GM19328 (cell line): ENCODE measurements at regions not wholly inside any gene's neighbourhood (a gene's known extent, or its start where the extent isn't known, plus 50 kb on each side); places are given as distances from the start of the nearest gene placed in this dataset.
"Not testable (repeated sequence)": the region's sequence is repeated elsewhere in the genome, so short reads cannot be mapped to it uniquely, and the experiment has no call there.

Experiments used
- ATAC-seq: cut with Tn5 transposase; IDR thresholded peaks from one replicate; pipeline ENCODE4 v1.9.1; 2021; ENCODE audit warnings: mild to moderate bottlenecking, moderate library complexity; ENCODE audit not compliant: unreplicated experiment

DNA sequence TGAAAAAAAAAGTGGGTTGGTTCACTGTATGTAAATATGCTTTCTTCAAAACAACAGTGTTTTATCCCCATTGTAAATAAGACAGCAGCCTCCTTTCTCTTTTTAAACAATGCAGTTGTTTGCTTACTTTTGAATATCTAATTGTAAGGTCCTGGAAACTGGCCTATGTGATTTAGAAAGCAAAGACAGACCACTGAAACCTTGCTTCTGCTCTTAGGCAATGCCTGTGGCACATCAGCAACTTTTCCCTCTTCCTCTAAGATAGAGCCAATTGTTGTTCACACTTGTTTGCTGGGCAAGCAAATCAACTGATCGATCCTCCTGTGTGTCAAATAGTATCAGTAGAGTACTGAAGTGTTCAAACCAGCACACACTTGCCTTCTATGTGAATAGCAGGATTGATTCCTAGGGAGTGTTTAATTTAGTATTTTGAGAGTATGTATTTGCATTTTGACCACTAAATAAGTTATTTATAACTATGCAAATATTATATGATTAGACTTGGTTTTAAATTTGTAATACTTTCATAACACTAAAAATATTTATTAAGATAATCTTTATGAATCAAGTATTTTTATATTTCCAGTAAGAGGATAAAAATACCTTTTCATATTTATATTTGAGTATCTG is 55.4 kb upstream of the GRPR start:
- peak; percentile 90 for ATAC-seq

- ATAC-seq: no peak
Measured at GRCh38 chrX:16063921-16064320, 59.4 kb upstream of the GRPR start.

- no peak for ATAC-seq
Measured at GRCh38 chrX:16063141-16063540, 60.2 kb upstream of the GRPR start.

- no peak for ATAC-seq
Measured at GRCh38 chrX:16061296-16061695, 62.1 kb upstream of the GRPR start.

GRCh38 chrX:16060252-16060651 is 63.1 kb upstream of the GRPR start:
- ATAC-seq: no peak

GRCh38 chrX:16049126-16049525 is 74.2 kb upstream of the GRPR start:
- ATAC-seq: not testable (repeated sequence)

GRCh38 chrX:16042980-16043379 is 80.4 kb upstream of the GRPR start:
- ATAC-seq: no peak

- ATAC-seq: no peak
Measured at GRCh38 chrX:16039834-16040233, 83.5 kb upstream of the GRPR start.

DNA sequence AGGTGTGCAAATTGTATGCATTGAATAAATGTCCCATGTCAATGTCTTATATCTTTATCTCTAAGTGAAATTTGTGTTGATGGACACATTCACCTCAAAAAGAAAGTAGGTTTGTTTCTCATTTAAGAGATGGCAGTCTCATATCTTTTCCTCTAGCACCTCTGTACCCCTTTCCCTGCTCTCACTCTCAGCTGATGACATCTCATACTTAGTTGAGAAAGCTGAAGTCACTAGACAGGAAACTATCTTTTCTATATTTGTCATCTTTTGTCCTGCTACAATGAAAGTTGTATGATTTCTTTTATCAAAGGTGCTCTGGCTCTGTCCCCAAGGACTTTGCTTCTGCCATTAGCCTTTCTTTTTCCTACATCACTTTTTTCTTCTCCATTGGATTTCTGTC is 84.0 kb upstream of the GRPR start:
- ATAC-seq: no peak

DNA sequence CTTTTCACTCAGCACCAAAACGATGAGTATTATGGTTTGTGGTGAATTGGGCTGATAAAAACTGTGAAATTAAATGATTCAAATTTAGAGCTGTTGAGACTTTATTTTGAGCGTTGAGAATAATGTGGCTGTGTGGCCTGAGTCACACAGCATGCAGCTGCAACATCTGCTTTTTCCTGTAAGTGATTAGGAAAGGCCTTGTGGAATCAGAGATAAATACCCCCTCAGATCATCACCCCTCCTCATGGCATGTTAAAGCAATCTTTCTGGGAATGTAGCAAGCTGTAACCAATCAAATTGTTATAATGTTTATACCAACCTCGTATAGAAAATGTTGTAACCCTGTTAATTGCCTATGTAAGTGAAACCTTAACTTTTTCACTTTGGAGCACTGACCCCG is 90.0 kb upstream of the GRPR start:
- ATAC-seq: no peak

DNA sequence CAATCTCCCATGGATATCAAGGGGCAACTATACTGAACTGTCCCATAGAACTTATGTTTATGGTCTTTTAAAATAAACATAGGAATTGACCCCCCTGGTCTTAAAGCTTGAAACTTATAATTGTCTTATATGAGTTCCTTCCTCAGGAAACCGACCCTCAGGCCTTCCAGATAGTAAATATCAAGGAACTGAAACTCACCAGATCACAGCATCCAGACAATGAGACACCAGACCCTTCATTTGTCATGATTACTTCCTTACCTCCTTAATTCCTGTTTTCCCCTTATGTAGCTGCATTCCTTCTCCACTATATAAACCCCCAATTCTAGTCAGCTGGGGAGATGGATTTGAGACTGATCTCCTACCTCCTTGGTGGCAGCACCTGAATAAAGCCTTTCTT is 94.8 kb upstream of the GRPR start:
- no peak for ATAC-seq

DNA sequence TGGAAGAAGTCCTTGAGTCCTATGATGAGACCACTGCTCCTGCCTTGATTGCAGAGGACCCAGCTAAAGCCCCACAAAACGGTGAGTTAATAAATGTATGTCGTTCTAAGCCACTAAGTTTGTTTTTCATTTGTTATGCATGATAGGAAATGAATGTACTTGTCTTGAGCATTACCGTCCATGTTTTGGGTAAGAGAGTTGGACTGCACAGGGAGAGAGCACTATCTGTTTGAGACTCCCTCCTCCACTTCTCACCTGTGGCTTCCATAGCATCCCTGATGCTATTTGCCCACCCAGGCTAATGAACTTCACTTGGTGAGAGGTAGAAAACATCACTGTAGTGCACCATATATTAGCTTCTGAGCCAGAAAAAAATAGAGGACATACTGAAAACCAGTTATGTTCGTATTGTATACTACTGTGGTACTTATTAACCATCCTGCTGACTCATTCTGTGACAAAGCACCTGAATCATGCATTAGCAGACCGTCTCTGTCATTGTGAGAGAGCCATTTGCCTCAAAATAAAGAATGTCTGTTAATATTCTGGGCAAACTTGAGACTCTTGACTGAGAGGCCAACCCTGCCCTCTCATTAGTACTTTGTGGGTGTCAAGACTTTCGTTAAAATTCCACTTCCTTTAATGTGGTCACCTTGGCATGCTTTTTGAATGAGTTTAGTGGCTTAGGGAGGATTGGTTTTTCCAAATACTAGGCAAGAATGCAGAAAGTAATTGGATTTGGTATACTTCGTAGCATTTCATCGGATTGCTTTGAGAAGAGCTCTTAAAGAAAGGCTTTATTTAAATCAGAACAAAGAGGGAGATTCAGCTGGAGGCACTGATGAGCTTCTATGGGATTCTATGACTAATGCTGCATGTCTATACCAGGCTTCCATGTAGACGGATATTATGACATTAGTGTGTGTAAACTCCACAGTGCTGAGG is 99.3 kb upstream of the GRPR start:
- peak; percentile 90 for ATAC-seq

DNA sequence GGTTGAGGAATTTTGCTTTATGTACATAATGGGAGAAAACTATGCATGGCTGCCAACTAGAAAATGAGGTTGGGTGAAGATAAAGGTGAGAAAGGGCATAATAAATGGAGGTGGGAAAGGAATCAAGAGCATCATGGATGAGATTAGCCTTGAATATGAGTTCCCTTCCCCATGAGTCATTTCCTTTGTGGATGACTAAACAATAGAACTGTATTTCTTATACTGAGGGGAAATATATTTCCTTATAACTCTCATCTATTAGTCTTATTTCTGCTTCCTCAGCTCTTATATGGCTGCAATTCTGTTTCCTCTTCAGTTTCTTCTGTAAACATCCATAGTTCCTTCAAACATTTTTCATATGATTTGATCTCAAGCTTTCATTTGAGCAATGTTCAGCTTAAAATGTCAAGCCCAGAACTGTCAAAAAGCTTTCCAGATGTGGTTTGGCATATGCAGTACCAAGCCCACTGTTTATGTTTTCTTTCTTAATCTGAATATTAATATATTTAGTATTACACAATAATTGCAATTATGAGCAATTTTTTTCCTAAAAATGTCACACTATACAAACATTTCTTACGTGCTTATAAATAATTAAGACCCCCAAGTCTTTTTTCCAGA is 100.7 kb upstream of the GRPR start:
- ATAC-seq: no peak

GRCh38 chrX:16018291-16018690 is 105.1 kb upstream of the GRPR start:
- no peak for ATAC-seq

DNA sequence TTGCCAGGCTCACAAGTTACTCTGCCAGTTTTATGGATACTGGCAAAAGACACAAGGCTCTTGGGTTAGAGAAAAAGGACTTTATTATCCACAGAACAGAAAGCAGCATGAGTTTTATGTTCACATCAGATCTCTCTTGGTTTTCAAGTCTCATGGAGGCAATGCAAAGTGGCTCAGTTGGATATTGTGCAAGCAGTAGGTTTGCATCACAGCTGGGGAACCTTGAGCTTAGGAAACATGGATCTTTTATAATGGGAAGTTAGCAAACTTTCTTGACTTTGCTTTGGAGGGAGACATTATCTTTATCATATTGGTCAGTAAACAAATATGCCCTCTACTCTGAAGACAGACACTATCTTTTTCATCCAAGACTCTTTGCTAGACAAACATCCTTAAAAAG is 109.2 kb upstream of the GRPR start:
- ATAC-seq: no peak

DNA sequence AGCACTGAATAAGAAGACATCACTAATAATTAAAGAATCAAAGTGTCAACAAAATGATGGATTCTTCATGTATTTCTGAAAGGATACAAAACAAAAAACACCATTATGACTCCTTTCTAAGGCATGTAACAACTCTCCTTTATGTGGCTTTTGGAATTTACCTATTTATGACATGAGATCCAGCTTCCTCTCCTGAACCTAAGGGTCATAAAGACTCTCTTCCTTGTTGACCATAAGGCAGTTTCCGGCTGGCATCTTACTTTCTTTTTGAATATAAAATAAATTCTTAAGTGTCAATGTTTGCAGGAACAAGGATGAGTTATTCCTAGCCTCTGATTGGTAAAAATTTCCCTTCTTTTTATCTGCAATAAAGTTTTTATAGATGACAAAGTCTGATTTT is 111.1 kb upstream of the GRPR start:
- no peak for ATAC-seq

GRCh38 chrX:16005917-16006316 is 117.4 kb upstream of the GRPR start:
- ATAC-seq: no peak

DNA sequence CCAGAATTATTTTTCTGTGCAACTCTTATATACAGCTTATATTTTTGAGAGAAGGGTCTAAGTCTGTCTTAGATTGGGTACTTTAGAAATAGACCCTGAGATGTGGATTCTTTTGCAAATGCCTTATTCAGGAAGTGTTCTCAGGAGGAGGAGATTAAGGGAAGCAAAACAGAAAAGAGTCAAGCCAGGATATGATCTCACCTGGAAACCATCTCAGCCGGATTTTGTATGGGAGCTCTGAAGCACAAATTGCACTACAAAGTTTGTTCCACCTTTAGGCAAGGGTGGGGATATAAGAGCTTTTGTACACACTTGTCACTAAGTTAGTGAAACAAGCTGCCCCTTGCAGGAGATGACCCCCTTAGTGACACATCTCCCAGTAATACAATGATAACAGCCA is 121.2 kb upstream of the GRPR start:
- no peak for ATAC-seq

GRCh38 chrX:15998350-15998749 is 125.0 kb upstream of the GRPR start:
- ATAC-seq: no peak

DNA sequence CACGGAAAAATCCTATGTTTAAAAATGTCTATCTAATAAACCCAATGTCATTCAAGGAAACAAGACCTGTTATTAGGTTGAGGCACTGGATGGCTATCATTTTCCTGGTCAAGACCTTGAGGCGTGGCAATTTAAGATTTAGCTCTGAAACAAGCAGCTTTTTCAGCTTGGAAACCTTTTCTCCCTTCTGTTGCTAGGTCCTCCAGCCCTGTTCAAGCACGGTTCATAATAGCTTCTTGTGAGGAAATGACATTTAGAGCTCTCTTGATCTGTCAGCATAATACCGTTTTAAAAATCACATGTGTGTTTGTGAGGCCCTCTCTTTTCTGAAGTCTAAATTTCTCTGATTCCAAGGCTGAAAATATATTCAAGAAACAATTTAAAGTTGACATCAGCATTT is 133.6 kb upstream of the GRPR start:
- ATAC-seq: no peak

- ATAC-seq: no peak
Measured at GRCh38 chrX:15988661-15989603, 134.3 kb upstream of the AP1S2 start.
